AG04450 (cell line): ENCODE measurements at regions not wholly inside any gene's neighbourhood (a gene's known extent, or its start where the extent isn't known, plus 50 kb on each side); places are given as distances from the start of the nearest gene placed in this dataset.

Source experiments
- CTCF ChIA-PET: fragments of 300-600, 350-600 bp; formaldehyde crosslinking; extraction: SDS; loops from one replicate; lab custom pipeline; 2022; ENCODE audit warnings: antibody characterized with exemption, inconsistent platforms; lab: Charles Lee
- POLR2A ChIA-PET: fragments of 350-600 bp; formaldehyde crosslinking; extraction: SDS; loops from one replicate; lab custom pipeline; 2021; ENCODE audit warnings: antibody characterized with exemption, inconsistent platforms; lab: Yijun Ruan, JAX
- DNase-seq: peaks from one replicate; pipeline ENCODE4 v3.0.0-alpha.2; 2011; ENCODE audit warnings: low read depth, low spot score
- H3K27ac ChIP-seq: one replicate; pipeline ENCODE4 v1.5.1; 2012; ENCODE audit warnings: low read depth, low read length, control low read depth
- H3K27me3 ChIP-seq: one replicate; pipeline ENCODE4 v1.6.0; 2012; ENCODE audit warnings: low read length; ENCODE audit not compliant: control insufficient read depth, insufficient read depth
- H3K4me3 ChIP-seq: 2 replicates; pipeline ENCODE4 v1.5.1; 2011; ENCODE audit warnings: mild to moderate bottlenecking, low read depth, low read length, control low read depth
- H3K9me3 ChIP-seq: 2 replicates; pipeline ENCODE4 v1.5.1; 2012; ENCODE audit warnings: low read length; ENCODE audit not compliant: control insufficient read depth, insufficient read depth
- CTCF ChIP-seq: IDR thresholded peaks from 2 replicates; pipeline ENCODE4 v1.5.1; 2011; ENCODE audit warnings: low read depth, low read length, control low read depth, inconsistent platforms

- DNase-seq, result no peak
- Histone ChIP-seq H3K9me3 (no peaks in the 10 kb centered on the region), H3K27me3 (no peaks in the 10 kb centered on the region), H3K4me3 (no peak overlapping the region), H3K27ac (no peak overlapping the region)
- ChIA-PET POLR2A (interaction anchor here (0.6 kb wide), 1 partner anchor 240 kb away, joined by 3 read pairs; no protein-coding TSS in a partner anchor), CTCF (no interaction called here)
- no peak for TF ChIP-seq CTCF
These were observed 532.3 kb downstream of the SLC4A3 start for GRCh38 chr2:220159738-220160137.

- CTCF ChIA-PET, result no interaction called here
- no peak for TF ChIP-seq CTCF
- Histone ChIP-seq H3K9me3 (no peaks in the 10 kb centered on the region), H3K27ac (no peak overlapping the region), H3K4me3 (no peak overlapping the region), H3K27me3 (no peaks in the 10 kb centered on the region)
- no peak for DNase-seq
- POLR2A ChIA-PET, result no interaction called here
These were observed 534.9 kb downstream of the SLC4A3 start for GRCh38 chr2:220162320-220162719.

- CTCF ChIA-PET, result no interaction called here
- Histone ChIP-seq H3K27me3 (no peaks in the 10 kb centered on the region), H3K4me3 (no peak overlapping the region), H3K9me3 (no peaks in the 10 kb centered on the region), H3K27ac (no peak overlapping the region)
- DNase-seq, result no peak
- POLR2A ChIA-PET, result no interaction called here
- TF ChIP-seq CTCF, result no peak
These were observed 536.1 kb downstream of the SLC4A3 start for GRCh38 chr2:220163486-220163885.

GRCh38 chr2:220165401-220165800, 538.0 kb downstream of the SLC4A3 start:
- Histone ChIP-seq H3K4me3 (no peak overlapping the region), H3K27ac (no peak overlapping the region), H3K9me3 (no peaks in the 10 kb centered on the region), H3K27me3 (no peaks in the 10 kb centered on the region)
- no peak for TF ChIP-seq CTCF
- ChIA-PET POLR2A (no interaction called here), CTCF (no interaction called here)
- no peak for DNase-seq

- Histone ChIP-seq H3K4me3 (no peak overlapping the region), H3K27ac (no peak overlapping the region), H3K9me3 (no peaks in the 10 kb centered on the region), H3K27me3 (no peaks in the 10 kb centered on the region)
- no peak for DNase-seq
- no peak for TF ChIP-seq CTCF
- POLR2A ChIA-PET, result no interaction called here
- CTCF ChIA-PET, result no interaction called here
These were observed 539.2 kb downstream of the SLC4A3 start for GRCh38 chr2:220166616-220167015.
